Non-pigmented ciliary epithelial cell (primary cell): ENCODE measurements at regions not wholly inside any gene's neighbourhood (a gene's known extent, or its start where the extent isn't known, plus 50 kb on each side); places are given as distances from the start of the nearest gene placed in this dataset.
"Not testable (repeated sequence)": the region's sequence is repeated elsewhere in the genome, so short reads cannot be mapped to it uniquely, and the experiment has no call there.

Source experiments
- DNase-seq: peaks from one replicate; pipeline ENCODE4 v3.0.0-alpha.2; 2010; ENCODE audit warnings: low read depth

- DNase-seq = no peak
Observed at GRCh38 chr10:3932597-3933375, 147.8 kb upstream of the KLF6 start.

DNA sequence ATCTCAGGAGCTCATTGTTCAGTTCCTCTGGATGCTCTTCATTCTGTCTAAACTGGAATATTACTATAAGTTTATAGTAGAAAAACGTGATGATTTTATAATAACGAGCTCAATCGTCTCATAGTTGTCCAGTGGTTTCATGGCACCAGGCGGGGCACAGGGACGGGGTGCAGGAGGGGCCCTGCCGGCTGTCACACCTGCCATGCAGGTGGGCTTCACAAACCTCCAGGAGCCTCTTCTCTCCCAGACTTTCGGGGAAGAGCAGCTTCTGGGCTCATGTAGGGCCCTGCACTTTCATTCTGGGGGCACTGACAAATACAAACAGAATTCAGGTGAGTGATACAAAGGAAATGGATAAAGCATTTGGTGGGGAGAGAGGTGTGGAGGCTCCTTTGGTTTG lies 146.9 kb upstream of the KLF6 start:
- DNase-seq = no peak

DNA sequence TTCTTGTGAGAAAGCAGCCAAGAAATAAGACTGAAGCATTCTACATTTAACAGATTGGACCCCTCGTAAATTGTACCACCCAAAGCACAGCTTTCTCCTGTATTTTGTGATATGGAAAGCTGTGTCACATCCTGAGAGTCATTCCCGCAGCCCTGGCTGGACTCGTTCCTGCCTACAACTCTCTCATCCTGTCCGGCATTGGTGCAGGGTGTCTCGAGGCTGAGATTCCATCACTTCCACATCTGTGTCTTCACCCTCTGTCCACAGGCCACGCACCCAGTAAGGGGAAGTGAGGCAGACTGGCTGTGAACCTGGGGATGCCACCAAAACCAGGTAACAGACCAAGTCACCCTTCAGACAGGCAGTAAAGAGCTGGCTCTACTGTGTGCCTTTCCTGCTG lies 146.2 kb upstream of the KLF6 start:
- no peak for DNase-seq

DNA sequence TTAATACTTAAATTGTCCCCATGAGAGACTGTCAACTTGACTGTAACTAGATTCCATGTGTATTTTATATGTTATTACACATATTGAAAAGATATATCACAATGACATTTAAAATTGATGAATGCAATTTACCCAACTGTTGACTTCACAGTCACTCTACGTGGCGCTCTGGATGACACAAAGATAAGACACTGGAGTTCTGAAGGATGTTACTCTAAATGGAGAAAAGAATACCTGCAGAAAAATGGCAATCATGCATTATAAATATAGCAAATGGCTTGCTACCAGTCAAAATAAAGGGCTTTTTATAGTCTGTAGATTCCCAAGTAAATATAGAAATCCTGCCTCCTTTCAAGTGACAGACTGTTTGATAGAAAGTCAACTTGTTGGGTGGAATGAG lies 143.6 kb upstream of the KLF6 start:
- no peak for DNase-seq

- DNase-seq = no peak
Observed at GRCh38 chr10:3928078-3928477, 143.1 kb upstream of the KLF6 start.

- no peak for DNase-seq
Observed at GRCh38 chr10:3926675-3927525, 141.9 kb upstream of the KLF6 start.

DNA sequence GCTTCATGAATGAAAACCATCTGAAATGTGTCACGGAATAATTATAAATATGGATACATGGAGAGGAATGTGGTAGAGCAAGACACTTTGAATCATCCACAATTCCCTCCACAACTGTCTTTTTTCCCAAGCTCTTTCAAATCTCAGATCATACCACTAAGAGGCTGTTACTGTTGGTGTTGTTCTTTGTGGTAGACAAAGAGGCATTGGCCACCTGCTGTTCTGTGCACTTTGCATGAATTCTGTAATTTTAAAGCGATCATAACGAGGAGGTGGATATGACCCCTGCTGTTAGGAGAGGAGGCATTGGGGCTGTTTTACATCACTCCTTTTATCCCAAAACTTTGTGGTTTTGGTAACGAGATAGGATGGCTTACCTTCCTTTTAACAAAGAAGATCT lies 141.2 kb upstream of the KLF6 start:
- no peak for DNase-seq

- no peak for DNase-seq
Observed at GRCh38 chr10:3925184-3925583, 140.2 kb upstream of the KLF6 start.

GRCh38 chr10:3924344-3924743 lies 139.3 kb upstream of the KLF6 start:
- peak; percentile 64 for DNase-seq

DNA sequence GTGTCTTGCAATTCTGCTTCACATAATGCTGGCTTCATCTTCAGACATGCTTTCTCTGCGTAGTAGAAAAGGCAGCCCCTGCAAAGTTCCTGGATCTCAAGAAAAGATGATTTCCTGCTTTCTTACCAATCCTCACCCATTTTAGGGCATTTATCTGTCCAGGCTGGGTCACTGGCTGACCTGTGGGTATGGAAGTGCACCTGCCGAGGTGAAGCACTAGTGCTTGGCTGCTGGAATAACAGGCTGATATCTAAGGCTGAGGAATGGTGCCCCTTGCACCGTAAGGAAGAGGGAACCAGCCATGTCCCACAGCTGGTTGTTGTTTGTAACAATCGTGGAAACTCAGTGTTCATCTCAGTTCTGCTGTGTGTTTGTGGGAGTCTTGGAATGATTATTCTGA lies 138.0 kb upstream of the KLF6 start:
- DNase-seq = no peak

DNA sequence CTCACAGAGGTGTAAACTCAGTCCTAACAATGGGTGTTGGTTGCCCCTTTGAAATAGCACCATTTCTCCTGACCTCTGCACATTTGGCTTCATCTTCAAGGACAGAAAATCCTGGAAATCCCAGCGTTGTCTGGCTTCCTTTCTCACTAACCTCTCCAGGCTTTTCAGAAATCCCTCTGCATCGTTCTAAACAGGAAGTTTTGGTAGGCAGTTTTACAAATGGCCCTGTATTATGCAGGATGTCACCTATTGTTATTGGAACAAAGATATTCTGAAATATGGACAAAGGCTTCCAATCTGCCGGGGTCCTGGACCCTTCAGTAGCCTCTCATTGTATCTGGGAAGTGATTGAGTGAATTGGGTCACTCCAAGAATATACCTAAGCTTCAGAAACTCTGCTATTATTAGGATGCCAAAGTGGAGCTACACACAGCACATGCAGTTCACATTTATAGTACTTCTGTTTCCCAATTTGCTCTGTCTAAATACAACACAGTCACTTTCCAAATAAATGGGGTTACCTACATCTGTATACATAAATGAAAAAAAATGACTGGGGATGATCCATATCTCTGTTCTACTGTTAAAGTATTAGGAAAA lies 134.8 kb upstream of the KLF6 start:
- DNase-seq = no peak

GRCh38 chr10:3917392-3917791 lies 132.4 kb upstream of the KLF6 start:
- DNase-seq = not testable (repeated sequence)

GRCh38 chr10:3914733-3915132 lies 129.7 kb upstream of the KLF6 start:
- no peak for DNase-seq

- DNase-seq = no peak
Observed at GRCh38 chr10:3911713-3912442, 126.9 kb upstream of the KLF6 start.

- DNase-seq = no peak
Observed at GRCh38 chr10:3911241-3911640, 126.2 kb upstream of the KLF6 start.

GRCh38 chr10:3909339-3909738 lies 124.3 kb upstream of the KLF6 start:
- no peak for DNase-seq

DNA sequence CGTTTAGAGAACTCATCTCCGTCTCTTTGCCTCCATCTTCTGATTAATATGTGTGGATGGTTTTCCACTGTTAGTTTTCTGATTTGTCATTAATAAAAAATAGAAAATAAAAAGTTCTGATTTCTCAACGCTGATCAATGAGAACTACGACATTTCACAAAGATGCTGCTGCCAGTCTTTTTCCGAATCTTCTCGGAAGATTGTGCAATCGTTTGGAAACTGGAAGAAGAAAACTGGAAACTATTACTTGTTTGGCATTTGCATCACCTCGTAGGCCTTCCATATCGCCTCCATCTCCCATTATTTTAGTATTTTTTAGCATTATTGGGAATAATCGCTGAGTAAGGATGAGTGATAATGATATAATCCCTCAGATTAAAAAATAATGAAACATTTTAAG lies 123.2 kb upstream of the KLF6 start:
- no peak for DNase-seq

- DNase-seq = no peak
Observed at GRCh38 chr10:3907514-3907913, 122.5 kb upstream of the KLF6 start.

GRCh38 chr10:3906511-3907111 lies 121.6 kb upstream of the KLF6 start:
- DNase-seq = no peak

- DNase-seq = no peak
Observed at GRCh38 chr10:3904419-3904960, 119.5 kb upstream of the KLF6 start.

GRCh38 chr10:3902809-3903410 lies 117.9 kb upstream of the KLF6 start:
- DNase-seq = no peak
